GM18870 (cell line): ENCODE measurements at regions not wholly inside any gene's neighbourhood (a gene's known extent, or its start where the extent isn't known, plus 50 kb on each side); places are given as distances from the start of the nearest gene placed in this dataset.
"Not testable (repeated sequence)": the region's sequence is repeated elsewhere in the genome, so short reads cannot be mapped to it uniquely, and the experiment has no call there.

Experiments
- ATAC-seq: cut with Tn5 transposase; IDR thresholded peaks from one replicate; pipeline ENCODE4 v1.9.1; 2021; ENCODE audit warnings: moderate library complexity; ENCODE audit not compliant: unreplicated experiment

- no peak for ATAC-seq
Measured at GRCh38 chr5:12910641-12911040, 1006.4 kb upstream of the CTNND2 start.

DNA sequence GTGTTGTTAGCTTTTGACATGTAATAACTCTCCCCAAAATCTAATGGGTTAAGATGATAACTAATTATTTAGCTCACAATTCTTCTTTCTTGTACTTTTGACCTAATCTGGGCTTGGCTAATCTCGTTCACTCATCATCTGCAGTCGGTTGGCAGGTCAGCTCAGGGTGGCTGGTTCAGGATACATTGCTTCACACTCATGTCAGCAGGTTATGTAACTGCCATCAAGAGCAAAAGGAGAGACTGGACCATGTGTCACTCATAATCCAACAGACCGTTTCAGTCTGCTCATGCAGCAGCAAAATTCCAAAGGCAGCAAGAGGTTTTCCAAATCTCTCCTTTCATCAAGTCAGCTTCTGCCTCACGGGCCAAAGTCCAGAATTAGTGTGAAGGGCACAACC lies 998.4 kb upstream of the CTNND2 start:
- no peak for ATAC-seq

GRCh38 chr5:12901696-12902095 lies 997.5 kb upstream of the CTNND2 start:
- no peak for ATAC-seq

DNA sequence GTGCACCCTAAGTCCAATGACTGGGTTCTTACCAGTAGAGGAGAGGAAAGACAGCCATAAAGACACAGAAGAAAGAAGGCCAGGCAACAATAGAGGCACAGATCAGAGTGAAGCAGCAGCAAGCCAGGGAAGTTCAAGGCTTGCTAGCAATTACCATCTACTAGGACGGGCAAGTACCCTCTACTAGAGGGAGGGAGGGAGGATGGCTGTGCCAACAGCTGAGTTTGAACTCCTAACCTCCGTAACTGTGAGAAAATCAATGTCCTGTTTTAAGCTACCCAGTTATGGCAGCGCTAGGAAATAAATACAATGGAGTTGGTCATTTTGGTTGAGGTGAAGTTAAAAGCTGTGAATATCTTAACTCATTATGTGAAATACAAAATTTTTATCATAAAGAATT lies 991.8 kb upstream of the CTNND2 start:
- ATAC-seq: no peak

DNA sequence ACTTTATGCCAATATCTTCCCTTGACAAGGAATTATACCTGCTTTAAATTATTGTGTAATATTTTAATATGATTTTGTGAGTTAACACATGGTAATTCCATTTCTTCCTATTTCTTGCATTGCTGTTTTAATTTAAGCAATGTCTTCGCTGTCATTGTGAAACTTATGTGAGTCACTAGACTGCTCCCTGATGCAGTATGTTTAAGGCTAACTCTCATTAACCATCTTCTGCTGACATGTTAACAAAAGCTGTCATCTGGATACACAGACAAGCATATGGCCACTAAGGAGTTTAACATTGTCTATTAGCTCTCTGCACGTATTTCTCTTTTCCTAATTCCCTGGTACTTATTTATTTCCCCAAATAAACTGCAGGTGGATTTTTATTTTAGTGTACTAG lies 980.8 kb upstream of the CTNND2 start:
- ATAC-seq: no peak

GRCh38 chr5:12883395-12883794 lies 979.1 kb upstream of the CTNND2 start:
- ATAC-seq: no peak

- ATAC-seq: no peak
Measured at GRCh38 chr5:12876541-12877298, 972.5 kb upstream of the CTNND2 start.

GRCh38 chr5:12870872-12871539 lies 966.8 kb upstream of the CTNND2 start:
- ATAC-seq: no peak

GRCh38 chr5:12865529-12865928 lies 961.3 kb upstream of the CTNND2 start:
- ATAC-seq: no peak

- no peak for ATAC-seq
Measured at GRCh38 chr5:12861886-12862654, 957.8 kb upstream of the CTNND2 start.

DNA sequence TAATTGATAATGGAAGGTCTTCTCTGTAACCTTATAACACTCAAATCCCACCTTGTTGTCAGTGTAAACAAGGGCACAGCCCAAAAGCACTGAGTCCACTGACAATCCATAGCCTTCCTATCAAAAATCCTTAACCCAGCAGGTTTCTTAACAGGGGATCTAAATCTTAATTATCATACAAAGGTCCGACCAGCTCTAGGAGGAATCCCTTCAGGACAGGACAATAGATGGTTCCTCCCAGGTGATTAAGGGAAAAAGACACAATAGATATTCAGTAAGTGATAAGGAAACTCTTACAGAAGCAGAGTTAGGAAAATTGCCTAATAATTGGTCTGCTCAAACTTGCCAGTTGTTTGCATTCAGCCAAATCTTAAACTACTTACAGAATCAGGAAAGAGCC lies 951.9 kb upstream of the CTNND2 start:
- not testable (repeated sequence) for ATAC-seq

GRCh38 chr5:12854386-12854785 lies 950.1 kb upstream of the CTNND2 start:
- no peak for ATAC-seq

GRCh38 chr5:12851761-12852160 lies 947.5 kb upstream of the CTNND2 start:
- no peak for ATAC-seq

GRCh38 chr5:12848709-12849108 lies 944.5 kb upstream of the CTNND2 start:
- ATAC-seq: no peak

DNA sequence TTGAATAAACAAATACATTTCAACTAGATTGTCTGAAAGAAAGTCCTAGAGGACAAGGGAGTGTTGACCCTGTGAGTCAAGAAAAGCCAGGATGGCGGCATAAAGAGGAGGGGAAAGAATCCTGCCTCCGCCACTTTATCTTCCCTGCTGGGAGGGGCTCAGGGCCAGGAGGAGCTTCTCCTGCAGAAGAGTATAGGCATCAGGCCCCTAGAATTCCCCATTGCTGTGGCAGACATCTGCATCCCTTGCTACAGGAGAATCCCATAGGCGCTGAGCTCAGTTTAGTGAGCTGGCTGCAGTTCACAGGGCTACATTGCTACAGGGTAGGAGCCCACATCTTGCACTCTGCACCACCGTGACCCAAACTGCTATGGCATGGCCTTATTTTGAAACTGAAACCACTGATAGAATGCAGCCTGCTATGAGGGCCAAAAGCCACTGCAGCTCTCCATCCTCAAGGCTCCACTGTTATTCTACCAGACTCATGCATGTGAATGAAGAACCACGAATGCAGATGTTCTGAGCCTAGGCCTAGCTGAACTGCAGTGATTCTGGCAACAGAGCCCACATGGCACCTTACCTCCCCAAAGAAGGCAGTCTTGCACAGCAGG lies 941.4 kb upstream of the CTNND2 start:
- ATAC-seq: no peak

DNA sequence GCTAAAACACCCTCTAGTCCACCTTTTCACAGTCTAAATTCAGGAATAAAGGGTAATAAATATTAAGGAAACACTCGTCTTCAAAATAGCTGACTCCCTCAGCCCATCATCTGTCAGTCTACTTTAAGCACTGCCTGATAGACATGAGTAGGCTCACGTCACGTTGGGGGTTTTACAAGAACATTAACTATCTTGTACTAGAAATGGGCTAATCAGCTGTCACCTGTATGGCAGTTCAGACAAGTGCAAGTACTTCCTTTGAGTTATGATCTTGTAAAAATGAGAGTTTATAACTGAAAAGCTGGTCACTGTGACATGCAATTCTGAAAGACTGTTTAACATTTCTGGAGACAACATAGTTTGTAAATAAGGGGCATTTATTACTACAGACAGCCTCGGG lies 936.7 kb upstream of the CTNND2 start:
- no peak for ATAC-seq

DNA sequence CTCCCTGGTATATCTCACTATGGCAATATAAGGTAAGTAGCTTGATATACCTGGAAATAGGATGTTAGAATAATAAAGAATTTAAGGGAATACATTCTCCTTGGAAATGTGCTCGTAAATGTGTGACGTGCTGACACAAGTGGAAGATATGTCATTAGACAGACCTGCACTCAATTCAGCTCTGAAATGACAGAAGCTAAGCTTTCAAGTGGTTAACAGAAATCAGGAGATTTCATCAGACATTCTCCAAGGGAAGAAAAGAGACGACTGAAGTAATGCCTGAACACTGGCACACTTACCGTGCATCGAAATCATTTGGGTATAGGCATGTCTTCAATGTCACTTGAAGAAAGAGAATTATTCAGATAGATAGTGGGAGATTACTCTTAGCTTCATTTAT lies 933.3 kb upstream of the CTNND2 start:
- ATAC-seq: no peak

DNA sequence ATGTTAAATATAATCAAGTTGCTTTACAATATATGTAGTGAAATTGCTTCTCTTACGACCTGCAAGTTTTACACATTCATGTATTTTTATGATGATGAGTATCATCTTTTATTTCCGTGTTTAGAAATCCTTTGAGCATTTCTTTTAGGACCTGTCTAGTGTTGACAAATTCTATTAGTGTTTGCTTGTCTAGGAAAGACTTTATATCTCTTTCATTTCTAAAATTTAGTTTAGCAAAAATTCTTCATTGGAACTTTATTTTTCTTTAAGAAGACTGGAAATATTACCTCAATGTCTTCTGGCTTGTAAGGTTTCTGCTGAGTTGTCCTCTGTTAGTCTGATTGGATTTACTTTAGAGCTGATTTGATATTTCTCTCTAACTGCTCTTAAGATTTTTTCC lies 920.9 kb upstream of the CTNND2 start:
- no peak for ATAC-seq

- ATAC-seq: no peak
Measured at GRCh38 chr5:12805165-12805698, 901.0 kb upstream of the CTNND2 start.

- ATAC-seq: no peak
Measured at GRCh38 chr5:12799165-12799564, 894.9 kb upstream of the CTNND2 start.

DNA sequence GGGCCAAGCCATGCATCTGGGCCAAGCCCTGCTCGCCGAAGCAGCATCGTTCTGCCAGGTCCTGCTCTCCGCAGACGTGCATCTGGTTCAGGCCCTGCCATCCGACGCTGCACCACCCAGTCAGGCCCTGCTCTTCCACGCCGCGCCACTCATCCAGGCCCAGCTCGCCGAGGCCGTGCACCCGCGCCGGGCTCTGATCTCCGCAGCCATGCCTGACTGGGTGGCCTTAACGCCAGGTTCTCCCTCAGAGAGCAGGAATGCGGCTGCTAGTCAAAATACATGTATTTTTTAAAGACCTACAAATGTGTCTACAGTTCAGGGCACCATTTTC lies 891.1 kb upstream of the CTNND2 start:
- ATAC-seq: no peak
